Retina (tissue), 1 donor: ENCODE measurements at regions not wholly inside any gene's neighbourhood (a gene's known extent, or its start where the extent isn't known, plus 50 kb on each side); places are given as distances from the start of the nearest gene placed in this dataset.
A peak's percentile ranks its signal among the peaks of the same experiment; 100 is the strongest.
"Not testable (repeated sequence)": the region's sequence is repeated elsewhere in the genome, so short reads cannot be mapped to it uniquely, and the experiment has no call there.

ENCODE experiments used
- DNase-seq: peaks from one replicate; pipeline ENCODE4 v3.0.0-alpha.2; 2016

DNA sequence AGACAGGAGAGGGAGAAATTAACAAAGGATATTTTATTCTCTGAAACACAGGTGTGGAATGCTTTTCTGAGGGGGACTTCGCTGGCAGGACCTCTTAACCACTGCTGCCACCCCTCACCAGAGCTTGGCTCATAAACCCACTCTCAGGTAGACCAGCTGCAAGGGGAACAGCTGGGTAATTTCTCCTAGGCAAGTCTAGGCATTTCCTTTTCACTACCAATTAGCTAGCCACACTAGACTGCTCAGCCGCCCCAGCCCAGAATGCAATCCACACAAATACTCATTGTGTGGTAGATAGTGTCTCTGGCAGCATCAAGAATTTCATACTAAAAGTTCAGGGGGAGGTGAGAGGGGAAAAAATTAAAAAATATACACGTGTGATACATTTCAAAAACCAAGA lies 267.6 kb upstream of the ID4 start:
- DNase-seq: no peak

DNA sequence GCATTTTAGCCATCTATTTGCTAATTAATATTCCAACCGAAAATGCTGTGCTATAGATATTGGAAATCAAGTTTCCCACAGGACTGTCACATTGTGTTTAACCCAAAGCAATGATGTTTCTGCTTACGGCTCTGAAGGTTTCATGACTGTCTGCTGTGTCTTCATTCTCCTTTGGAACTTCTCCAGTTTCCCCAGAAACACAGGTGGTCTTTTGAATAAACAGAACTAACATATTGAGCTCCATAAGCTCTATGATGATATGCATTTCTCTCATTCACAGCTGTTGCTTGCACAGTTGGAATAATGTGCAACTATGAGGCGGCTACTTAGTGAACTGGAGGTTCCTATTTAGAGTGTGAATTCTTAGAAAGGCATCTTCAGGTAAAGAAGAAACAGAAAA lies 266.0 kb upstream of the ID4 start:
- DNase-seq: no peak

DNA sequence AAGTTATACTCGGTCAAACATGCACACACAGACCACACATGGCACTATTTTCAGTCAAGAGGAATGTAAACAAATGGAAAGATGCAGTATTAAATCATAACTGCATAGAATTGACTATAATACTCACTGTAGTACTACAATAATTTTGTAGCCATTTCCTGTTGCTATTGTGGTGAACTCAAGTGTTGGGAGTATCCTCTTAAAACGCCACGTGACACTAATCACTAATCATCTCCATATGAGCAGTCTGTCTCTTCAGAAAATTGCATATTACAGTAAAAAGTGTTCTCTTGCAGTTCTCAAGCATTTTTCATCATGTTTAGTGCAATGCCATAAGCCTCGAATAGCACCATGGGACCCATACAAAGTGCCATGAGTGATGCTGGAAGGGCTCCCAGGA lies 258.7 kb upstream of the ID4 start:
- no peak for DNase-seq

DNA sequence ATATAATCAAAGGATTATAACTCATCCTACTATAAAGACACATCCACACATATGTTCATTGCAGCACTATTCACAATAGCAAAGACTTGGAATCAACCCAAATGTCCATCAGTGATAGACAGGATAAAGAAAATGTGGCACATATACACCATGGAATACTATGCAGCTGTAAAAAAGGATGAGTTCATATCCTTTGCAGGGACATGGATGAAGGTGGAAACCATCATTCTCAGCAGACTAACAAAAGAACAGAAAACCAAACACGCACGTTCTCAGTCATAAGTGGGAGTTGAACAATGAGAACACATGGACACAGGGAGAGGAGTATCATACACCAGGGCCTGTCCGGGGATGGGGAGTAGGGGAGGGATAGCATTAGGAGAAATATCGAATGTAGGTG lies 253.0 kb upstream of the ID4 start:
- DNase-seq: not testable (repeated sequence)

DNA sequence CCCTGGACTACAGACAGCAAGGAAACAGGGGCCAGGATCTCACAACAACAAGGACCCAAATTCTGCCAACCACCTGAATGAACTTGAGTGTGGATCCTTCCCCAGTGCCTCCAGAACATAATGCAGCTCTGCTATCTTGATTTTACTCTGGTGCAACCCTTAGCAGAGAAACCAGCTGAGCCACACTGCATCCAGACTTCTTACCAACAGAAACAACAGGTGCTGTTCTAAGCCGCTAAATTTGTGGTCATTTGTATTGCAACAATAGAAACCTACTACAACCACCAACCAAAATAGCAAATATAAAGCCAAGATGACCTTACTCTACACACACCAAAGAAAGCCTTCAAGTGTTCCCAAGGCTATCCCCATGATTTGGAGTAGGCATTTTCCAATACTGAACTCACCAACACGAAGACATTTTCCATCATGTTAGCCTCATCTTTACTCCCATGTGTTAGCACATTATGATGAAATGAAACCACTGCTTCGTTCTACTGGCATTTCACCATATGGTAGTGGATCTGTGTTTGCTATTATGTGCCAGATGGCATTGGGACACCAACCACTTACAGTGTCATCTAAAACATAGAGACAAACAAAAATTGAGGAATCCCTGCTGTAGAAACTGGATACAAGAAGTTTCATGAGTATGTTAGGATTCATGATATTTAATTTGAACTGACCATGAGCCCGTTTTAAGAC lies 249.8 kb upstream of the ID4 start:
- DNase-seq: no peak

DNA sequence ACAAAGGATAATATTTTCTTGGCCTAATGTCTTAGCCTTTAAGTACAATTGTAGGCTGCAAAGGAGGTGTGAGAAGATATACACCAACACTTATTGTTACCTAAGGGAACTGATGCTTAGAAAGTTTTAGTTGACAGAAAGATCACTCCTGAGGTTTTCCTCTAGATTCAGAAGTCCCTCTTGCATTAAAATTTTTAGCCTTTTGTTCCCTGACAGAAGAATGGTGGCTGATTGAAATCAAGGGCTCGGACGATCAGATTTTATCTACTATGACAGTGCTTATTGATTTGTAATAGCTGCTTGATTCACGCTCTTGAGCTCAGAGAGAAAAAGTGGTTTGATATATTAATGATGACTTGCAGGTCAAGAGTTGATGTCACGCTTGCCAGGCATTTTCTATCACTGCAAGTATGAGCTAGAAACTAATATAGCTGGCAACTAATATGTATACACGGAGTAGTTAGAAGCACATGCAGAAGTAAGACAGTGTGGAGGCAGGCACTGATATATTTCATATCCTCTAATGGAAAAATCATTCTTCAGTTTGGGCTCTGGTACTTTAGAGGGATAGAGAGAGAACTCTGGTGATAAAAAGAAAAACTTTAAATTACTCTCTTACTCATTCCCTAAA lies 246.6 kb upstream of the ID4 start:
- peak; percentile 69 for DNase-seq

DNA sequence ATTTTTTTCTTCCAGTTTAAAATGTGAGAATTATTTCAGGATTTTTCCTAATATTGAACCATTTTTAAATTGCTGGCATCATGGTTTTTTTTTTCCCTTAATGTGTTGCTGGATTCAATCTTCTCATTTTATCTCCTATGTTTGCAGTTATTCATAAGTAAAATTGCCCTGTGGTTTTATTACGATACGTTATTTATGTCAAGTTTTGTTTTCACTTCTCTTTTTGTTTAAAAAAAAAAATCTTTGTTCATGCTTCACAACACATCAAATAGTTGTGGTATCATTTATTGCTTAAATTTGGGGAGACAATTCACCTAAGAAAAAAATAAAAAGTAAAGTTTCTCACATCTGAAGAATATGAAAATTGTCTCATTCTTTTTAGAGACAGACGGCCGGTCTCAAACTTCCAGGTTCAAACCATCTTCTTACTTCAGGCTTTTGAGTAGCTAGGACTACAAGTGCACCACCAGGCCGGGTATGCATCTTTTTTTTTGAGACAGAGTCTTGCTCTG lies 239.3 kb upstream of the ID4 start:
- DNase-seq: no peak

DNA sequence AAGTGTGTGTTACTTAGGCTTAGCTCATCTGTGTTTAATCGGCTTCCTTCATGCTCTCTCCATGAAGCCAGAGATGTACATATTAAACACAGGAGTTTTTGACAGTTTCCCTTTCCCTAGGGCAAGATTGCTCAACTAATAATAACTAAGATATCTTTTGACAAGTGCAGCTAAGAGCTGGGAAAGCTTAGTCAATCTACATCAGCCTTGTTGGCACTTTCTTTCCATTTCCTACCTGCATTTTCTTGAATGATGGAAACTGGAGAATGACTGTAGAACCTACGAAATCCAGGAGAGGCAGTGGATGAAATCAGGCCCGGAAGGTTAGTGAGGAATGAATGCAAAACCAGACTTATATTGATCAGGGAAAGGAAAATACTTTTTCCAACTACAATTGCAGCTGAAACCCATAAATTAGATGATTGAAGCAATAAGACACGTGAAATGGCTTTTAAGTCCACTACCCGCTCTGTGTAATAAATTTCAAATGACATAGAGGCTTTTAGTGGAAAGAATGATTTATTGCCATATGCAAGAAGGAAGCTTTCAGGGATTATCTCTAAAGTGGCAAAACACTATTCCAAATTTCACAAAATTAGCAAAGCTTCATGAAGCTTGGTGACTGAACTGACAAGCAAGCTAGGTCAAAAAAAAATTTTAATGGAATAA lies 237.2 kb upstream of the ID4 start:
- DNase-seq: no peak

DNA sequence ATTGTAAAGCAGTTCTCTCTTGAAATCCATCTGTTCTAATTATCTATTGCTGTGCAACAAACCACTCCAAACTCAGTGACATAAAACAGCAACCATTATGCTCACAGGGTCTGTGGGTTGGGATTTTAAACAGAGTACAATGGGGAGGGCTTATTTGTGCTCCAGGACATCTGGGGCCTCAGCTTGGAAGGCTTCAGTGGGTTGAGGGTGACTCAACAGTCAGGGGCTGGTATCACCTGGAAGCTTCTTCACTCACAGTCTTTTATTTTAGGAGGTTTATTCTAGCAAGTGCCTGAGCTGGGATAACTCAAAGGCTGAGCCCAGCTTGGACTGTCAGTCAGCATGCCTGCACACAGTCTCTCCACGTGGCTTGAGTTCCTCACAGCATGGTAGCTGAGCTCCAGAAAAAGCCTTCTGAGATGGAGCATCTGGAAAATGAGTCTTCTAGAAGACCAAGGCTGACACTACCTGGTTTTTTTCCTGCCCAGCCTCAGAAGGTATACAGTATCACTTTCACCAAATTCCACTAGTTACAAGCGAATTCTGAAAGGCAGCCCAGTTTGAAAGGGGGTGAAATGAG lies 234.6 kb upstream of the ID4 start:
- no peak for DNase-seq

DNA sequence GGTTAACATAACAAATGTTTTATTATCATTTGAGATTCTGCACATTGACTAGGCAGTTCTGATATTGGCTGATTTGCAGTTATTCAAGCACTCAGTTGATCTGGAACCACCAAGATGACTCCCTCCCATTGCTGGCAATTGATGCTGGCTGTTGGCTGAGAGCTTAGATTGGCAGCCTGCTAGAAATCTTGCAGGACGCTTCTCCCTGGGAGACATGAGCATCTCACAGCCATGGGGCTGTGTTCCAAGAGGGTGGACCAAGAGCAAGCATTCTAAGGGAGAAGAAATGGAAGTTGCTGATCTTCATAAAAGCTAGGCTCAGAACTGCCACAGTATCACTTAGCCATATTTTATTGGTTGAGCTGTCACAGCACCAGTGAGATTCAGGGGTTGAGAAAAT lies 233.4 kb upstream of the ID4 start:
- DNase-seq: no peak

DNA sequence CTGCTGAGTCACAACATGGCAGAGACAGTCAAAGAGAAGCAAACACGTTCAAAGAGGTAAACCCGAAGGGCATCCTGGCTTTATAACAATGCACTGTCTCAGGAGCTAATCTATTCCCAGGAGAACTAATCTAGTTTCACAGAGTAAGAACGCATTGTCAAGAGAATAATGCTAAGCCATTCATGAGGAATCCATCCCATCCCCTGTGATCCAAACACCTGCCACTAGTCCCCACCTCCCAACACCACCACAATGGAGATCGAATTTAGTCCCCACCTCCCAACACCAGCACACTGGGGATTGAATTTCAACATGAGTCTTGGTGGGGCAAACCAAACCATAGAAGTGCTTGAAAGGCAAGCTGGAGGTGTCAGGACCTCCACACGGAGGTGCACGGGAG lies 231.5 kb upstream of the ID4 start:
- DNase-seq: no peak

DNA sequence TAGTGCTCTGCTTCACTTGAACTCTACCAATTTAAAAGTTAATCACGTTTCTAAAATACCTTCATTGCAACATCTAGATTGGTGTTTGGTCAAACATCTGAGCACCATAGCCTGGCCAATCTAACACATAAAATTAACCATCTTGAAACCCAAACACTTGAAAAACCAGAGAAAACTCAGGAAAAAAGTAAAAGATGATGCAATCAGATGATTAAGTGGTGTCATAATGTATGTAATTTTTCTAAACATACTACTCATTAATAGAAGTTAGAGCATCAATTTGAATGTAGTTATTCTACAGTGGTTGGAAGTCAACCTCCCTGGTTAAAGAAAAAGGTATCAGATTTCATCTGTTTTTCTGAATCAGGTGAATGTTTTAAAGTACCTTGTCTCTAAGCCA lies 228.6 kb upstream of the ID4 start:
- DNase-seq: no peak

DNA sequence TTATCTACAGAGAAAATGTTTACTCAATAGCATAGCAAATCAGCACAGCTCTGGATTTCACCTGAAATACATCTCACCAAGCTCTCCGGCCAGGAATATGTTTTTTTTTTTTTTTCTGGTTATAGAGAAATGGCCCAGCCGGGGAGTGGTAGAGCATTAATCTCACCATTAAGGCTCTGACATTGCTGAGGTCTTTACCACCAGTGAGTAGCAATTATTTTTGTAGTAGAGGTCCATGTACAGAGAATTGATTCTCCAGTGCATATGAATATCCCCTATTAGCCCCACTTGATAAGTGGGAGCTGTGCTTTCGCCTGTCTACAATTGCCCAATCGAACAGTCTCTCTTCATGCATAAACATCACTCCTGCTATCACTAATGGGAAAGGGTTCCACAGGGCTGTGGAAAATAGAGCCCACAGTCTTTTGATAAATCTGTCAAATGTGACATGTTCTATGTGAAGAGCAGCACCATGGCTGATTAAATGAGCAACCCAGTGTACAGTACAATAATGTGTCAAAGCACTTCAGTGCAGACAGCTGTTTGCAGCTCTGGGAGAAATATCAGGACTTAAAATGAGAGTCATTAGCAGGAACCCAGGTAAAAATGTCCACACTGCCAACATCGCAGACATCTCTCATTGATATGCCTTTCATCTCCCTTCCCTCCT lies 227.1 kb upstream of the ID4 start:
- DNase-seq: peak; percentile 15

DNA sequence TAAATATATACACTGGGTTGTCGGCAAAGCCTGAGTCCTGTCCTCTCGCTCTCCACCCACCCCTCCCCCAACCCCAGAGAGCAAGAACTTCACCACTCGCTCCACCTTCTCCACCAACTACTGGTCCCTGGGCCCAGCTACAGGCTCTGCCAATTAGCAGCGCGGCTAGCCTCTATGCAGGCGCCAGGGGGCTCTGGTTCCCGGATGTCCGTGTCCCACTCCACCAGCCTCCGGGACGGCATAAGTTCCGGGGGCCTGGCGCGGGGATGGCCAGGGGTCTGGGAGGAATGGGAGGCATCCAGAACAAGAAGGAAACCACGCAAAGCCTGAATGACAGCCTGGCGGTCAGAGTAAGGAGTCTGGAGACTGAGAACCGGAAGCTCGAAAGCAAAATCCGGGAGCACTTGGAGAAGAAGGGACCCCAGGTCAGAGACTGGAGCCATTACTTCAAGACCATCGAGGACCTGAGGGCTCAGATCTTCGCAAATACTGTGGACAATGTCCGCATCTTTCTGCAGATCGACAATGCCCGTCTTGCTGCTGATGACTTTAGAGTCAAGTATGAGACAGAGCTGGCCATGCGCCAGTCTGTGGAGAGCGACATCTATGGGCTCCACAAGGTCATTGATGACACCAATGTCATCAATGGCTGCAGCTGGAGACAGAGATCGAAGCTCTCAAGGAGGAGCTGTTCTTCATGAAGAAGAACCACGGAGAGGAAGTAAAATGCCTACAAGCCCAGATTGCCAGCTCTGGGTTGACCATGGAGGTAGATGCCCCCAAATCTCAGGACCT lies 224.3 kb upstream of the ID4 start:
- DNase-seq: not testable (repeated sequence)

DNA sequence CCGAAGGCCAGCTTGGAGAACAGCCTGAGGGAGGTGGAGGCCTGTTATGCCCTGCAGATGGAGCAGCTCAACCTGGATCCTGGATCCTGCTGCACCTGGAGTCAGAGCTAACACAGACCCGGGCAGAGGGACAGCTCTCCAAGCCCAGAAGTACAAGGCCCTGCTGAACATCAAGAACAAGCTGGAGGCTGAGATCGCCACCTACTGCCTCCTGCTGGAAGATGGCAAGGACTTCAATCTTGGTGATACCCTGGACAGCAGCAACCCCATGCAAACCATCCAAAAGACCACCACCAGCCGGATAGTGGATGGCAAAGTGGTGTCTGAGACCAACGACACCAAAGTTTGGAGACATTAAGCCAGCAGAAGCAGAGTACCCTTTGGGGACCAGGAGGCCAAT lies 223.5 kb upstream of the ID4 start:
- DNase-seq: no peak

DNA sequence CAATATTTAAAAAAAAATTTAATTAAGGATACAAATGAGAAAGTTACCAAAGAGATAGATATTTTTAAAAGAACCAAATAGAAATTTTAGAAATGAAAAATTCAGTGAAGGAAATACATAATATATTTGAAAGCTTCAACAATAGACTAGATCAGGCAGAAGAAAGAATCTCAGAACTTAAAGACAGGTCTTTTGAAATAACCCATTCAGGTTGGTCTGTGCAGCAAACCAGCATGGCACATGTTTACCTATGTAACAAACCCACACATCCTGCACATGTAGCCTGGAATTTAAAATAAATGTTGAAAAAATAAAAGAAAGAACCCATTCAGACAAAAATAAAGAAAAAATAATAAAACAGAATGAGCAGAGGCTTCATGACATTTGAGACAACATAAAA lies 221.1 kb upstream of the ID4 start:
- no peak for DNase-seq

DNA sequence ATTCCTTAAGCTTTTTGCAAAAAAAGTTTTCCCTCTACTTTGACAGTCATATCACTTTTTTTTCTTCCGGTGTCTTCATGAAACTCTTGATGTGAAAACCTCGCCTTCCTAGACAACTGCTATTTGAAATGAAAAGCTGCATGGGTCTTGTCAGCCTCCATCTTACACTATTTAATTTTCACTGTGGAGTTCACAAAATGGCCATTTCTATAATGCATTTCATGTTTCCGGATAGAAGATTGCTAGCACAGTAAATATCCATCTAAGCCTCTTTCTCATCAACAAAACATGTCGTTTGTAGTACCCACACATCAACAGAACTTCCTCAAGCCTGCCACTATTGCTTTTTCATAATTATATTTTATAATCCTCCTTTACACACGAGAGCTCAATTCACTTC lies 204.9 kb upstream of the ID4 start:
- no peak for DNase-seq

DNA sequence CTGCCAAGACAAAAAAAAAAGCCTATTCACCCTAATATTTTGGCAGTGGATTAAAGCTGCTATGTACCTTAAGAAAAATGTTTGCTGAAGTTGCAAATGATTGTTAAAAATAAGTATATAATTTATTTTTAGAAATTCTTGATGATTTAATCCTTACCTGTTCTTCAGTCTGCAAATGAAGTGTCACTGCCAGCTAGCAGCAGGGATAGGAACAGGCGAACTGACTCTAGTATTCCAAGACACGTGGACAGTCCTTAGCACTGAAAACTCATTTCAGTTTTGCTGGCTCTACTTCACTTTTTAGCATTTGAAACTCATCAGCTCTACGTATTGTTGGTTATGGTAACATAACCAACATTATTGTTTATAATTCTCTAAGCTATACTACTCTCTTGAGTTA lies 204.4 kb upstream of the ID4 start:
- no peak for DNase-seq

DNA sequence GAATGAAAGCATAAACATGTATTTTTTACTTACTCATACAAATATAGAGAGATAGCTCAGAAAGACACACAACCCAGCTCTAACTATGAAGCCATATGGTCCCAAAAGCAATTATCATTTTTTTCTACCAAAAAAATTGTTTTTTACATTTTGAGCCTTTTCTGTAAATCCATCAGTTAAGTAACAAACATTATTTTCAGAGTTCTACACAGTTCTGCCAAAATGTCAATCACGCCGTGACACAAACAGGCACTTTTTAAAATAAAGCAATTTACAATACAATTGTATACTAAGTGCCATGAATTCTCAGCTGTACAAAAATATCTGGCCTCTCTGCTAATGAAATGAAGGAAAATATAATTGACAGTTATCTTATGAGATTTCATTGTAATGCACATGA lies 201.4 kb upstream of the ID4 start:
- no peak for DNase-seq

DNA sequence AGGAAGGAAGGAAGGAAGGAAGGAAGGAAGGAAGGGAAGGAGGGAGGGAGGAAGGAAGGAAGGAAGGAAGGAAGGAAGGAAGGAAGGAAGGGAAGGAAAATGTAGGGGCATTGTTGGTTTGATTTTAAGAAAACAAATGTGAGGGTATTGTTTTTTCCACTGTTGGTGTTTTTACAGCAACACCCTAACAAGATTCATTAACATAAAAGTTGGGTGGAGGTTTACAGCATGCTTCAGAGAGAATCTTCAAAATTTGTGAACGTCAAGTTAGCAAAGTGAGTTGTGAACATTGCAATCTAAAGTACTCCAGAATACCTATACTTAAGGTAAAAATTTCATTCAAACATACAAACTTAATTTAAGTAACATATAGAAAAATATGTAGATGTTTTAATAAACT lies 200.2 kb upstream of the ID4 start:
- DNase-seq: no peak

DNA sequence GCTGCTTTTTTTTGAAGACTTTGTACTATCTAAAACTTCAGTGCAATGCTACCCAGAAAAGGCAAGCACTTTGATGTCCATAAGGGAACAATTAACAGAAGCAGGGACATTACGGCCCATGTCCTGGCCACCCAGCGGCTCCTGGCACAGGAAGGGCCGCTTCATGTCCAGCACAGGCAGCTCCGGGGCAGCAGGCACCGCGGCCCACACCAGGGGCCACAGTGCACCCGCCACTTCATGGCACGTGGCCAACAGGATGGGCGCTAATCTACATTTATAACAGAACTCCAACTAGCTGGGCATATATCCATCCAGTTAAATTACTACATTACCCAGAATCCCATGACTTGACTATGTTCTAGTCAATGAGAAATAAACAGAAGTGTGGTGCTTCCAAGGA lies 198.2 kb upstream of the ID4 start:
- no peak for DNase-seq

DNA sequence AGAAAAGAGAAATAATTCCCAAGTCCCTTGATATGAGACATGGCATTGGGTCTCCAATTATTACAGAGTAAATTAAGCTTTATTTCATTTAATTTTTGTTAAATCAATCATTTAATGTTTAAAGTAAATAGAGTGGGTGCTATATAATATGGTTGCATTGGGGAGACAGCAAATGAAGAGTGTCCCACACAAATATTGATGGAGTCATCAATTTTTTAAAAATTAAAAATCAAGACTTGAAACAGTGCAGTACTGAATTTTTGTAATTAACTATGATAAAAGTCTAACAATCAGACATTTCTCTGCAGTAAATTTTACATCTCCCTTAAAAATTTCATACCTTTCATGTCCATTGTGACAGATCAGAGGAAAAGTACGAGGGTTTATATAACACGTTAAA lies 193.9 kb upstream of the ID4 start:
- no peak for DNase-seq

DNA sequence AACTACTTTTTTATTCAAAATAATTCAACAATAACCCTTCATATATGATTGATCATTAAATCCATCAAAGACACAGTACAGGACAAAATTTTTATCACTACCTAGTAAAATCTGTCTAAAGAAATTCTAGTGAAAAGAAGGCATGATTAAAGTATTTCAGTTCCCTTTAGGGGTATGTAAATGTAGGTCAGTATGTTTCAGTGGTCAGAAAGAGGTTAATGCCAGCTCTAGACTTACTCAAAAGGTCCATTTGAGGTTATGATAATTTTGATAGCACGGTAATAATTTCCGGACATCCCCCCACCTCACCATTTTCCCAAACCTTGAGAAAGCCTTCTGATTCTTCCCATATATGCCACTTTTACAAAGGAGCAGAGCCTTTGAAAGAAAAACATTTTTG lies 193.5 kb upstream of the ID4 start:
- DNase-seq: no peak
